ENCODE measurements at regions not wholly inside any gene's neighbourhood (a gene's known extent, or its start where the extent isn't known, plus 50 kb on each side); places are given as distances from the start of the nearest gene placed in this dataset.

GRCh38 chr10:3902809-3903410, 117.9 kb upstream of the KLF6 start:
- no peak for DNase-seq

- DNase-seq, result no peak
These were observed 117.2 kb upstream of the KLF6 start for GRCh38 chr10:3902054-3902808.

- DNase-seq, result no peak
These were observed 116.4 kb upstream of the KLF6 start for GRCh38 chr10:3901370-3901769.

GRCh38 chr10:3900391-3900790, 115.4 kb upstream of the KLF6 start:
- DNase-seq, result no peak

- DNase-seq, result peak; percentile 10 to 24
These were observed 113.8 kb upstream of the KLF6 start for GRCh38 chr10:3898821-3899220.

- no peak for DNase-seq
These were observed 112.1 kb upstream of the KLF6 start for GRCh38 chr10:3897156-3897555.

GRCh38 chr10:3896161-3896560, 111.2 kb upstream of the KLF6 start:
- DNase-seq, result no peak

GRCh38 chr10:3895045-3895631, 110.1 kb upstream of the KLF6 start:
- DNase-seq, result no peak

- DNase-seq, result no peak
These were observed 109.0 kb upstream of the KLF6 start for GRCh38 chr10:3893901-3894563.

GRCh38 chr10:3892440-3893425, 107.7 kb upstream of the KLF6 start:
- DNase-seq, result no peak

GRCh38 chr10:3891396-3891795, 106.4 kb upstream of the KLF6 start:
- DNase-seq, result no peak

- no peak for DNase-seq
These were observed 105.8 kb upstream of the KLF6 start for GRCh38 chr10:3890602-3891352.

- DNase-seq, result no peak
These were observed 105.0 kb upstream of the KLF6 start for GRCh38 chr10:3889961-3890522.

GRCh38 chr10:3887885-3888476, 103.0 kb upstream of the KLF6 start:
- no peak for DNase-seq

- no peak for DNase-seq
These were observed 102.4 kb upstream of the KLF6 start for GRCh38 chr10:3887404-3887803.

- DNase-seq, result no peak
These were observed 101.7 kb upstream of the KLF6 start for GRCh38 chr10:3886641-3887251.

GRCh38 chr10:3886191-3886590, 101.2 kb upstream of the KLF6 start:
- no peak for DNase-seq

GRCh38 chr10:3882855-3883254, 97.8 kb upstream of the KLF6 start:
- DNase-seq, result no peak

- no peak for DNase-seq
These were observed 96.6 kb upstream of the KLF6 start for GRCh38 chr10:3881622-3882021.

- DNase-seq, result no peak
These were observed 94.1 kb upstream of the KLF6 start for GRCh38 chr10:3879073-3879472.
